Activated CD8-positive, alpha-beta T cell treated with anti-CD3 and anti-CD28 coated beads for 36 hours (primary cell): ENCODE measurements at regions not wholly inside any gene's neighbourhood (a gene's known extent, or its start where the extent isn't known, plus 50 kb on each side); places are given as distances from the start of the nearest gene placed in this dataset.

ENCODE experiments used
- ATAC-seq: fragments of 200-7000 bp; cut with Tn5 transposase; one replicate; pipeline ENCODE4 v1.10.0; 2021; ENCODE audit warnings: mild to moderate bottlenecking, moderate library complexity
- CTCF ChIA-PET: fragments of 350-600 bp; sonication (Branson Sonifier 250); formaldehyde crosslinking; loops from one replicate; lab custom pipeline; 2021; ENCODE audit warnings: antibody characterized with exemption; lab: Charles Lee
- POLR2A ChIA-PET: fragments of 350-600 bp; sonication (Branson Sonifier 250); formaldehyde crosslinking; loops from one replicate; lab custom pipeline; 2021; ENCODE audit warnings: antibody characterized with exemption; lab: Charles Lee
- DNase-seq: peaks from one replicate; pipeline ENCODE4 v3.0.0-alpha.2; 2020
- H3K27ac Mint-ChIP-seq: one replicate; pipeline ENCODE4 v1.8.0; 2021; ENCODE audit warnings: mild to moderate bottlenecking, mixed read lengths
- H3K27me3 Mint-ChIP-seq: one replicate; pipeline ENCODE4 v1.8.0; 2021; ENCODE audit warnings: mixed read lengths
- H3K36me3 Mint-ChIP-seq: one replicate; pipeline ENCODE4 v1.8.0; 2021; ENCODE audit warnings: low read depth, mixed read lengths
- H3K4me1 Mint-ChIP-seq: one replicate; pipeline ENCODE4 v1.8.0; 2021; ENCODE audit warnings: low read depth, mixed read lengths
- H3K4me3 Mint-ChIP-seq: one replicate; pipeline ENCODE4 v1.8.0; 2021; ENCODE audit warnings: mild to moderate bottlenecking, moderate library complexity, mixed read lengths
- H3K9me3 Mint-ChIP-seq: one replicate; pipeline ENCODE4 v1.8.0; 2021; ENCODE audit warnings: mixed read lengths
- CTCF ChIP-seq: fragments of 200-600 bp; IDR thresholded peaks from one replicate; pipeline ENCODE4 v1.8.0; 2022; ENCODE audit warnings: antibody characterized with exemption, mild to moderate bottlenecking
- intact Hi-C: fragments of 100-400 bp; cut with micrococcal nuclease; formaldehyde crosslinking; loops from one replicate; pipeline ENCODE4 v1.10.0; 2022

- intact Hi-C loops = no loop called here
- H3K27ac Mint-ChIP-seq = no peak overlapping the region
- no peaks in the 10 kb centered on the region for H3K9me3 Mint-ChIP-seq
- no peak for ATAC-seq
- peaks cover 10% of the 10 kb centered on the region for H3K27me3 Mint-ChIP-seq
- DNase-seq = no peak
- CTCF ChIA-PET = no interaction called here
- no peaks in the 10 kb centered on the region for H3K4me1 Mint-ChIP-seq
- H3K36me3 Mint-ChIP-seq = no peaks in the 10 kb centered on the region
- no peak overlapping the region for H3K4me3 Mint-ChIP-seq
- POLR2A ChIA-PET = no interaction called here
- no peak for TF ChIP-seq CTCF
These were observed 101.4 kb upstream of the TSPAN2 start for GRCh38 chr1:115190540-115191170.

DNA sequence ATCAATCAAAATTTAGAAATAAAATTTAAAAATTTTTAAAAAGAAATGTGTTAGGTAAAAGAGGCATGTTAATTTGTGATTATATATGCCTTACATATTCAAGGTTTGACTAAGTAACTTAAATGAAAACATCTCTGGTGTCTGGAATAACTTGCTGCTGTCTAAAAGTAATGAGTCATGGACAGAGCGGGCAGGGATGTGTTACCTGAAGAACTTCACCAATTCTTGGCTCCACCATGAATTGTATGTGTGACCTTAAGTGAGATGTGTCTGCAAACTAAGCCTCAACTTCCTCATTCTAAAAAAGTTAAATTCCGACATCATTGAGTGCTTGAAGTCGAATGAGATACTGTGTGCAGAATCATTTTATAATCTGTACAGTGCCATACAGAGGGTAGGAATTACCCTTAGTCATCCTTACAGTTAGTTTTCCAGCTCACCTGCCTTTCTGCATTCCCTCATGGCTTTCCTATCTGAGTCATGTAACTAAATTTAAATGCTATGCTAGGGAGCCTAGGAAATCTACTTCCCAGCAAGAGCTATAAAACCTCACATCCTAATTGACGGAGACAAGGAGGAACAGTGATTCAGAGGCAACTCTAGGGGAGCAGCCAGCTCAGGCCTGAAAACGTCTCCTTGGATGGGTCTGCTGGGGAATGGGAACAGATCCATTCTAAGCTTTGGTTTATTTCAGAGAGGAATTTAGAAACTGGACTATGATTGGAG is 100.7 kb upstream of the TSPAN2 start:
- no peak for TF ChIP-seq CTCF
- CTCF ChIA-PET = no interaction called here
- H3K4me1 Mint-ChIP-seq = peaks cover 1% of the 10 kb centered on the region
- H3K4me3 Mint-ChIP-seq = no peak overlapping the region
- ATAC-seq (no peak), DNase-seq (no peak)
- H3K27ac Mint-ChIP-seq = no peak overlapping the region
- POLR2A ChIA-PET = no interaction called here
- no peaks in the 10 kb centered on the region for H3K9me3 Mint-ChIP-seq
- H3K27me3 Mint-ChIP-seq = peaks cover 7% of the 10 kb centered on the region
- H3K36me3 Mint-ChIP-seq = no peaks in the 10 kb centered on the region
- intact Hi-C loops = no loop called here

DNA sequence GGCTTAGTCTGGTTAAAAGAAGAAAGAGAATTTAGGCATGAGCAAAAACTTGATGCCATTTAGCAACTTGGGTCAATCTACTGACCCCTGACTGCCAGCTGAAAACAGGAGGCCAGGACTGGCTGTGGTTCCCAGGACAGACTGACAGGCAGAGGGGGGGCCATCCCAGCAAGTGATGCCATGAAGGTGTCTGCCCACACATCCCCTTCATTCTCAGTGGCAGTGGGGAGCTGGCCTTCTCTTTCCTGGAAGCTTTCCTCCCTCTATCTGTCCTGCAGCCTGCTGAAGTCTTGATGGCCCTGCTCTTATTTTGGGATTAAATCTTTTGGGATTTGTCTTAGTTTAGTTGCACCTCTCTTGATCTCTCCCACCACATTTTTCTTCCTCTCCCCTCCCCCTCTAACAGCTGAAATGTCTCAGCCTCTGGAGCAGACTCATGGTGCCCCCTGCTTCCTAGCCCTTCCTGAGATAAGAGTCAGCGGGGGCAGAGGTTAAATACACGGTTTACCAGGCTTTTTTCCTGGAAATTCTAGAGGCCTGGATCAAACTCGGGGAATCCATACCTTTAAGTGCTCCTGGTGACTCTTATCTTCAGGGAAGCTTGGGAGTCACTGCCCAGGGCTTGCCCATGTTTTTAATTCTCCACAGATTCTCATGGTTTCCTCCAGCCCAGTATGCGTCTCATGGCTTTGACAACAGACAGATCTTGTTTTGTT is 99.5 kb upstream of the TSPAN2 start:
- CTCF ChIA-PET = interaction anchor here (2.2 kb wide), 1 partner anchor 50 kb away, joined by 5 read pairs; no protein-coding TSS in a partner anchor
- no peaks in the 10 kb centered on the region for H3K36me3 Mint-ChIP-seq
- no peak overlapping the region for H3K4me3 Mint-ChIP-seq
- H3K9me3 Mint-ChIP-seq = no peaks in the 10 kb centered on the region
- H3K27ac Mint-ChIP-seq = no peak overlapping the region
- ATAC-seq (no peak), DNase-seq (no peak)
- no peak for TF ChIP-seq CTCF
- H3K4me1 Mint-ChIP-seq = peaks cover 9% of the 10 kb centered on the region
- POLR2A ChIA-PET = no interaction called here
- intact Hi-C loops = no loop called here
- peaks cover 3% of the 10 kb centered on the region for H3K27me3 Mint-ChIP-seq

DNA sequence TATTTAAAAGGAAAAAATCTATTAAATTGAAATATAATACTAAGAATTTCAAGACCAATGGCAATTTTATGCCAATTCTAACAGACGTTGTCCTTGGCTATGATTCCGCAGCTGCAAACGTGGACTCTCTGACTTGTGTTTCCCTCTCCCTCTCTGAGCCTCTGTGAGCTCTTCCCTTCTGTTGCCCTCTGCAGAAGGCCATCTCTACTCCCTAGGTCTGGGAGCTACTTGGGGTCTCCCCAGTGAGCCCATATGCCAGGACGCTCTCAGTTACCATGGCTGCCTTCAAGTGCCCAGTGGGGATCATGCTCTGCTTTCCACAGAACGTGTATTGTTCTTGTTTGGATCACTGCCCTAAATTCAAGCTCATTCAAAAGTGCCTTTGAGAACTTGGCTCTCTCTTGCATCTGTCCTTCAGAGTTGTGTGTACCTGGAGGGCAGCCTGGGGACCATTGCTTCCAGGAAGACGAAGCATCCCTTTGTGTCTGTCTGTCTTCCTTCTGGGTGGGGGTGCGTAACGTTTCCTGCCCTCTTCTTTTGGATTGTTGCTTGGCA is 97.5 kb upstream of the TSPAN2 start:
- H3K27me3 Mint-ChIP-seq = peaks cover 3% of the 10 kb centered on the region
- TF ChIP-seq CTCF = no peak
- H3K9me3 Mint-ChIP-seq = no peaks in the 10 kb centered on the region
- H3K4me1 Mint-ChIP-seq = peaks cover 9% of the 10 kb centered on the region
- H3K27ac Mint-ChIP-seq = no peak overlapping the region
- ChIA-PET POLR2A (interaction anchor here (0.7 kb wide), 1 partner anchor 30 kb away, joined by 3 read pairs; no protein-coding TSS in a partner anchor), CTCF (interaction anchor here (1.3 to 2.2 kb wide), 2 partner anchors 10 to 48 kb away, joined by 3 to 5 read pairs; no protein-coding TSS in a partner anchor)
- no peaks in the 10 kb centered on the region for H3K36me3 Mint-ChIP-seq
- no peak for ATAC-seq
- intact Hi-C loops = no loop called here
- no peak for DNase-seq
- H3K4me3 Mint-ChIP-seq = no peak overlapping the region
